CD14-positive monocyte (primary cell): ENCODE measurements at regions not wholly inside any gene's neighbourhood (a gene's known extent, or its start where the extent isn't known, plus 50 kb on each side); places are given as distances from the start of the nearest gene placed in this dataset.
A peak's percentile ranks its signal among the peaks of the same experiment; 100 is the strongest.

Experiments
- DNase-seq, 3 donors: peaks; one replicate each; pipeline ENCODE4 v3.0.0-alpha.2; 2011 to 2022
- H2AFZ ChIP-seq: 2 replicates; pipeline ENCODE4 v1.6.0; 2012; ENCODE audit warnings: mild to moderate bottlenecking, low read depth, low read length, inconsistent platforms; ENCODE audit not compliant: insufficient read depth, poor library complexity, severe bottlenecking
- H3K27ac ChIP-seq, 2 donors: 1 replicate in 1 of 2; 2 replicates in 1 of 2; pipeline ENCODE4 v1.5.1; 2012 to 2013; ENCODE audit warnings: low read length in 2 of 2, control low read depth in 1 of 2, inconsistent platforms in 1 of 2, low read depth in 1 of 2, mild to moderate bottlenecking in 1 of 2
- H3K27me3 ChIP-seq, 2 donors: one replicate each; pipeline versions ENCODE4 v1.6.0 to v1.6.1; 2011 to 2013; ENCODE audit warnings: low read length in 2 of 2; ENCODE audit not compliant: control insufficient read depth in 2 of 2, insufficient read depth in 2 of 2
- H3K36me3 ChIP-seq, 2 donors: replicated peaks in 1 of 2; 1 replicate in 1 of 2; 2 replicates in 1 of 2; pipeline versions ENCODE4 v1.5.1 to v1.6.1; 2012 to 2013; ENCODE audit warnings: low read length in 2 of 2, control low read depth in 1 of 2, inconsistent platforms in 1 of 2, mild to moderate bottlenecking in 1 of 2; ENCODE audit not compliant: insufficient read depth in 2 of 2, control insufficient read depth in 1 of 2
- H3K4me1 ChIP-seq, 2 donors: 1 replicate in 1 of 2; 2 replicates in 1 of 2; pipeline versions ENCODE4 v1.5.1 to v1.6.1; 2012 to 2013; ENCODE audit warnings: low read length in 2 of 2, control low read depth in 1 of 2, inconsistent platforms in 1 of 2, mild to moderate bottlenecking in 1 of 2, moderate library complexity in 1 of 2; ENCODE audit not compliant: insufficient read depth in 2 of 2, control insufficient read depth in 1 of 2
- H3K4me2 ChIP-seq: replicated peaks from 2 replicates; pipeline ENCODE3; 2012; ENCODE audit warnings: low read length, moderate library complexity, mild to moderate bottlenecking; ENCODE audit not compliant: poor library complexity, severe bottlenecking; ENCODE audit errors: extremely low read depth
- H3K4me3 ChIP-seq, 3 experiments: fragments of 200-600 bp in 1 of 3; sonication (generic) in 1 of 3; replicated peaks in 1 of 3; 1 replicate in 2 of 3; 2 replicates in 1 of 3; pipeline ENCODE4 v1.5.1; 2011 to 2013; ENCODE audit warnings: low read length in 3 of 3, mild to moderate bottlenecking in 3 of 3, control low read depth in 2 of 3, low read depth in 2 of 3, inconsistent platforms in 1 of 3, moderate library complexity in 1 of 3
- H3K79me2 ChIP-seq: 2 replicates; pipeline ENCODE4 v1.6.0; 2012; ENCODE audit warnings: mild to moderate bottlenecking, control low read depth, inconsistent platforms, low read length, moderate library complexity; ENCODE audit not compliant: insufficient read depth
- H3K9ac ChIP-seq: 2 replicates; pipeline ENCODE4 v1.6.0; 2017; ENCODE audit warnings: low read length, mild to moderate bottlenecking; ENCODE audit not compliant: insufficient read depth, poor library complexity, severe bottlenecking
- H3K9me3 ChIP-seq, 2 donors: replicated peaks in 1 of 2; 1 replicate in 1 of 2; 2 replicates in 1 of 2; pipeline versions ENCODE4 v1.5.1 to v1.6.1; 2012 to 2013; ENCODE audit warnings: low read length in 2 of 2, control low read depth in 1 of 2; ENCODE audit not compliant: control insufficient read depth in 1 of 2, insufficient read depth in 1 of 2
- H4K20me1 ChIP-seq: 2 replicates; pipeline ENCODE4 v1.6.0; 2012; ENCODE audit warnings: mild to moderate bottlenecking, low read length, control low read depth, moderate library complexity; ENCODE audit not compliant: insufficient read depth
- H3K27ac Mint-ChIP-seq, 7 donors: one replicate each; pipeline ENCODE4 v1.8.0; 2020; ENCODE audit warnings: mild to moderate bottlenecking in 7 of 7, mixed read lengths in 7 of 7, moderate library complexity in 6 of 7, inconsistent platforms in 2 of 7
- H3K27me3 Mint-ChIP-seq, 3 donors: one replicate each; pipeline ENCODE4 v1.8.0; 2021 to 2022; ENCODE audit warnings: low read depth in 3 of 3, mild to moderate bottlenecking in 3 of 3, mixed read lengths in 3 of 3, moderate library complexity in 3 of 3, inconsistent platforms in 1 of 3
- H3K36me3 Mint-ChIP-seq, 2 donors: one replicate each; pipeline ENCODE4 v1.8.0; 2020; ENCODE audit warnings: mixed read lengths in 2 of 2, inconsistent platforms in 1 of 2, mild to moderate bottlenecking in 1 of 2
- H3K4me1 Mint-ChIP-seq: one replicate; pipeline ENCODE4 v1.8.0; 2020; ENCODE audit warnings: mild to moderate bottlenecking, mixed read lengths
- H3K4me3 Mint-ChIP-seq, 2 donors: one replicate each; pipeline ENCODE4 v1.8.0; 2020; ENCODE audit warnings: mild to moderate bottlenecking in 2 of 2, mixed read lengths in 2 of 2, moderate library complexity in 1 of 2
- H3K9me3 Mint-ChIP-seq, 7 donors: one replicate each; pipeline ENCODE4 v1.8.0; 2020 to 2022; ENCODE audit warnings: mixed read lengths in 7 of 7, mild to moderate bottlenecking in 6 of 7, moderate library complexity in 6 of 7, inconsistent platforms in 2 of 7
- WGBS: methylation state at CpG from one replicate; pipeline ENCODE4 v1.1.5; 2013; ENCODE audit warnings: missing lambda C conversion rate; ENCODE audit not compliant: insufficient coverage; 5-methylcytosine and 5-hydroxymethylcytosine counted together
- intact Hi-C, 2 donors: fragments of 100-400 bp; cut with micrococcal nuclease; formaldehyde crosslinking; loops; one replicate each; pipeline versions ENCODE4 v1.15.0 to v1.15.1; 2023
- TF ChIP-seq, protein P1 (sequence below): fragments of 200-600 bp; IDR thresholded peaks from one replicate; pipeline ENCODE4 v1.8.0; 2022; ENCODE audit warnings: antibody characterized with exemption, mild to moderate bottlenecking

DNA sequence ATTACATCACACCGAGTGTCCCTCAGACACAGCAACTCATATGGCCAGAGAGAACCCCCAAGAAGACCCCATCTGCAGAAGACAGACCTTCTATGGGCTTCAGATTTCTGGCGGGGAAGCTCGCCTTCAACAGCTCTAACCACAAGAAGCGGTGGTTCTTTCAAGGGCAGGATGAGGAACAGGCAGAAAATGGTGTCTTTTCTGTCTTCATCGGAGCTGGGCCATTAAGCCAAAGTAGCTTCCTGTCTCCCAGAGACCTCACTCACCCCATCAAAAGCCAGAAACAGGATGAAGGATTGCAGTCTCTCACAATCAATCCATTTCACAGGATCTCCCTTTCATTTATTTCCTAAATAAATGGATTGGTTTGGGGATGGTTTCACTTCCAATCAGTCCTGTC is 149.1 kb downstream of the HERPUD2 start:
- Histone ChIP-seq H4K20me1 (no peaks in the 10 kb centered on the region), H3K27ac (no peak overlapping the region), H3K27me3 (peaks cover 0 to 3% of the 10 kb centered on the region in 2 donors), H3K4me3 (no peak overlapping the region), H2AFZ (no peak overlapping the region), H3K79me2 (no peaks in the 10 kb centered on the region), H3K4me1 (no peaks in the 10 kb centered on the region), H3K9me3 (no peaks in the 10 kb centered on the region), H3K9ac (no peak overlapping the region), H3K36me3 (no peaks in the 10 kb centered on the region), H3K4me2 (no peak overlapping the region)
- H3K9me3 Mint-ChIP-seq: no peaks in the 10 kb centered on the region
- no peak overlapping the region for H3K27ac Mint-ChIP-seq
- peak overlapping the region in 1 of 2 donors; percentile 26 for H3K4me3 Mint-ChIP-seq
- H3K36me3 Mint-ChIP-seq: no peaks in the 10 kb centered on the region
- peaks cover 3 to 18% (median 11%) of the 10 kb centered on the region in 3 donors for H3K27me3 Mint-ChIP-seq
- no peaks in the 10 kb centered on the region for H3K4me1 Mint-ChIP-seq
- 20% methylated on average over 1 of the region's 5 CpGs for WGBS
- intact Hi-C loops: no loop called here
- no peak for DNase-seq
- TF ChIP-seq, protein P1, sequence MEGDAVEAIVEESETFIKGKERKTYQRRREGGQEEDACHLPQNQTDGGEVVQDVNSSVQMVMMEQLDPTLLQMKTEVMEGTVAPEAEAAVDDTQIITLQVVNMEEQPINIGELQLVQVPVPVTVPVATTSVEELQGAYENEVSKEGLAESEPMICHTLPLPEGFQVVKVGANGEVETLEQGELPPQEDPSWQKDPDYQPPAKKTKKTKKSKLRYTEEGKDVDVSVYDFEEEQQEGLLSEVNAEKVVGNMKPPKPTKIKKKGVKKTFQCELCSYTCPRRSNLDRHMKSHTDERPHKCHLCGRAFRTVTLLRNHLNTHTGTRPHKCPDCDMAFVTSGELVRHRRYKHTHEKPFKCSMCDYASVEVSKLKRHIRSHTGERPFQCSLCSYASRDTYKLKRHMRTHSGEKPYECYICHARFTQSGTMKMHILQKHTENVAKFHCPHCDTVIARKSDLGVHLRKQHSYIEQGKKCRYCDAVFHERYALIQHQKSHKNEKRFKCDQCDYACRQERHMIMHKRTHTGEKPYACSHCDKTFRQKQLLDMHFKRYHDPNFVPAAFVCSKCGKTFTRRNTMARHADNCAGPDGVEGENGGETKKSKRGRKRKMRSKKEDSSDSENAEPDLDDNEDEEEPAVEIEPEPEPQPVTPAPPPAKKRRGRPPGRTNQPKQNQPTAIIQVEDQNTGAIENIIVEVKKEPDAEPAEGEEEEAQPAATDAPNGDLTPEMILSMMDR: no peak

DNA sequence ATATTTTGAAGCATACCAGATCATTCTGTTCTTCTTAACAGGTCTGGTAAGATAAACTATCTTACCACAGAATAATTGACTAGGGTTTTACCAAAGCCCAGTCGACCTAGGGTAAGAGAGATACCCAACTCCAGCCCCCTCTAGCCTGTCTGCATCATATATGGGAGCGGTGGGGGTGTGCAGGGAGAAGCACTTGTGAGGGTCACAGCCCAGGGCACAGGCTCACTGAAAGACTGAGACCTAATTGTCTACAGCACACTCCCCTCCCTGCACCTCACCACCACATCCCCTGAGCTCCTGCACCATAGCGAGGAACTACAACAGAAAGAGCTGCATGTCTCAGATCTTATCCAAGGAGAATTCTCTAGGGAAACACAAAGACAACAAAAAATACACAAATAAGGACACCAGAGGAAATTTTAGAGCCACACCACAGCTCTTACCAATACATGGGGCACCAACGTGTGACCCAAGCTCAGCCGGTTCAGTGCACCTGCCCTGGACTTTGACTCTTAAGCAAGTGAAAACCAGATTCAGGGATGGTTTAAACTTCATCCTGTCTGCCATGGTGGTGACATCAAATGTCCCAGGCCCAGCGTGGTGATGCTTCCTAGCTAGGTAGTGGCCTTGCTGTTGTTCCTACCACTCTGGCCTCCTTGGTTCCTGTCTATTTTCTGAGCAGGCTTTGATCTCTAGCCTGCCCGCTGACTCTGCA is 150.8 kb downstream of the HERPUD2 start:
- TF ChIP-seq, protein P1: no peak
- DNase-seq: no peak
- Histone ChIP-seq H3K9me3 (no peaks in the 10 kb centered on the region), H3K9ac (no peak overlapping the region), H3K4me1 (no peaks in the 10 kb centered on the region), H3K27ac (no peak overlapping the region), H2AFZ (no peak overlapping the region), H3K27me3 (peaks cover 0 to 3% of the 10 kb centered on the region in 2 donors), H3K79me2 (no peaks in the 10 kb centered on the region), H4K20me1 (no peaks in the 10 kb centered on the region), H3K4me3 (no peak overlapping the region), H3K36me3 (no peaks in the 10 kb centered on the region), H3K4me2 (no peak overlapping the region)
- Mint-ChIP-seq H3K4me3 (no peak overlapping the region), H3K9me3 (no peaks in the 10 kb centered on the region), H3K4me1 (no peaks in the 10 kb centered on the region), H3K36me3 (no peaks in the 10 kb centered on the region), H3K27ac (peak overlapping the region in 1 of 7 donors; percentile 47), H3K27me3 (peaks cover 3 to 19% (median 14%) of the 10 kb centered on the region in 3 donors)
- intact Hi-C loops: no loop called here
- WGBS: 91% methylated on average over 4 of the region's 7 CpGs
